HL-60 (cell line): ENCODE measurements at regions not wholly inside any gene's neighbourhood (a gene's known extent, or its start where the extent isn't known, plus 50 kb on each side); places are given as distances from the start of the nearest gene placed in this dataset.

Source experiments
- DNase-seq, 2 experiments: peaks; one replicate each; pipeline ENCODE4 v3.0.0-alpha.2; 2010 to 2020; ENCODE audit warnings: low read depth in 1 of 2, low spot score in 1 of 2
- H3K27ac ChIP-seq: fragments of 250-450 bp; sonication (Bioruptor Pico); replicated peaks from 2 replicates; pipeline ENCODE4 v1.5.1; 2020; ENCODE audit warnings: mild to moderate bottlenecking, moderate library complexity
- H3K27me3 ChIP-seq: fragments of 250-450 bp; sonication (Bioruptor Pico); 2 replicates; pipeline ENCODE4 v1.5.1; 2021; ENCODE audit warnings: mild to moderate bottlenecking, moderate library complexity; ENCODE audit not compliant: insufficient read depth, poor library complexity, severe bottlenecking
- H3K4me3 ChIP-seq: replicated peaks from 2 replicates; pipeline ENCODE4 v1.5.1; 2011; ENCODE audit warnings: mild to moderate bottlenecking, control low read depth, low read length; ENCODE audit not compliant: insufficient read depth
- CTCF ChIP-seq: IDR thresholded peaks from one replicate; pipeline ENCODE4 v1.5.1; 2011; ENCODE audit warnings: low read length, control low read depth, inconsistent platforms; ENCODE audit not compliant: insufficient read depth
- GABPA ChIP-seq: IDR thresholded peaks from 2 replicates; pipeline ENCODE4 v1.6.1; 2012; ENCODE audit warnings: low read depth
- POLR2AphosphoS5 ChIP-seq: IDR thresholded peaks from 2 replicates; pipeline ENCODE4 v1.6.1; 2012; ENCODE audit warnings: low read depth
- SPI1 ChIP-seq: IDR thresholded peaks from 2 replicates; pipeline ENCODE4 v1.6.1; 2012; ENCODE audit warnings: low read depth, mild to moderate bottlenecking, borderline replicate concordance
- TF ChIP-seq, protein P1 (sequence below): IDR thresholded peaks from 2 replicates; pipeline ENCODE4 v1.6.1; 2012; ENCODE audit warnings: low read depth; ENCODE audit not compliant: insufficient replicate concordance

- TF ChIP-seq, protein P1, sequence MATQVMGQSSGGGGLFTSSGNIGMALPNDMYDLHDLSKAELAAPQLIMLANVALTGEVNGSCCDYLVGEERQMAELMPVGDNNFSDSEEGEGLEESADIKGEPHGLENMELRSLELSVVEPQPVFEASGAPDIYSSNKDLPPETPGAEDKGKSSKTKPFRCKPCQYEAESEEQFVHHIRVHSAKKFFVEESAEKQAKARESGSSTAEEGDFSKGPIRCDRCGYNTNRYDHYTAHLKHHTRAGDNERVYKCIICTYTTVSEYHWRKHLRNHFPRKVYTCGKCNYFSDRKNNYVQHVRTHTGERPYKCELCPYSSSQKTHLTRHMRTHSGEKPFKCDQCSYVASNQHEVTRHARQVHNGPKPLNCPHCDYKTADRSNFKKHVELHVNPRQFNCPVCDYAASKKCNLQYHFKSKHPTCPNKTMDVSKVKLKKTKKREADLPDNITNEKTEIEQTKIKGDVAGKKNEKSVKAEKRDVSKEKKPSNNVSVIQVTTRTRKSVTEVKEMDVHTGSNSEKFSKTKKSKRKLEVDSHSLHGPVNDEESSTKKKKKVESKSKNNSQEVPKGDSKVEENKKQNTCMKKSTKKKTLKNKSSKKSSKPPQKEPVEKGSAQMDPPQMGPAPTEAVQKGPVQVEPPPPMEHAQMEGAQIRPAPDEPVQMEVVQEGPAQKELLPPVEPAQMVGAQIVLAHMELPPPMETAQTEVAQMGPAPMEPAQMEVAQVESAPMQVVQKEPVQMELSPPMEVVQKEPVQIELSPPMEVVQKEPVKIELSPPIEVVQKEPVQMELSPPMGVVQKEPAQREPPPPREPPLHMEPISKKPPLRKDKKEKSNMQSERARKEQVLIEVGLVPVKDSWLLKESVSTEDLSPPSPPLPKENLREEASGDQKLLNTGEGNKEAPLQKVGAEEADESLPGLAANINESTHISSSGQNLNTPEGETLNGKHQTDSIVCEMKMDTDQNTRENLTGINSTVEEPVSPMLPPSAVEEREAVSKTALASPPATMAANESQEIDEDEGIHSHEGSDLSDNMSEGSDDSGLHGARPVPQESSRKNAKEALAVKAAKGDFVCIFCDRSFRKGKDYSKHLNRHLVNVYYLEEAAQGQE = no peak
- TF ChIP-seq GABPA (no peak), SPI1 (no peak), CTCF (no peak), POLR2AphosphoS5 (no peak)
- Histone ChIP-seq H3K27me3 (no peaks in the 10 kb centered on the region), H3K27ac (no peak overlapping the region), H3K4me3 (no peak overlapping the region)
- DNase-seq = no peak
Measured at GRCh38 chr10:29950391-29950790, 109.0 kb downstream of the JCAD start.

- TF ChIP-seq POLR2AphosphoS5 (no peak), CTCF (no peak), GABPA (no peak), SPI1 (no peak)
- TF ChIP-seq, protein P1 = no peak
- no peak for DNase-seq
Measured at GRCh38 chr10:29949411-29950011, 109.9 kb downstream of the JCAD start.

DNA sequence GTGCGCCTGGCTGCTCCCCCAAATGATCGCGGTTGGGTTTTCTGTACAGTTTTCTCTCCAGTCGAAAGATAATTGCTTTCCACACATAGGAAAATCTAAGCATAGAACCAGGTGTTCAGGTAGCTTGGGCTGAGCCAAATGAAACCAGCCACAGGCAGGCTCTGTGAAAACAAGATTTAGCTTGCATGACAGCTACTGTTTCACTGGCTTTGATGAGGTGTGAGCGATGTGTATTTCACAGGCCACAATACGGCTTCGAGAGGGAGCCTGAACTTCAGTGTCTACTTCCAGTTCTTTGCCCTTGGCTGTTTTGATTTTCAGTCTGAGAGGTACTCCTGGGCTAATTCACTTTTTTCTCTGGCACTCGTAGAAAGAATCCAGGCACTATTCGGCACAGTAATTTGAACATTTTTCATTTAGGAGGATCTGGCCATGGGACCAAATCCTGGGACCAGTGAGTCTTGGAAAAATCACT, 110.5 kb downstream of the JCAD start:
- TF ChIP-seq POLR2AphosphoS5 (no peak), GABPA (no peak), CTCF (no peak), SPI1 (no peak)
- TF ChIP-seq, protein P1 = no peak
- Histone ChIP-seq H3K4me3 (no peak overlapping the region), H3K27ac (no peak overlapping the region), H3K27me3 (no peaks in the 10 kb centered on the region)
- DNase-seq = no peak

More at GRCh38 chr10:29949411-29950011, 109.9 kb downstream of the JCAD start:
- no peak overlapping the region for H3K27ac ChIP-seq
- H3K4me3 ChIP-seq = no peak overlapping the region
- no peaks in the 10 kb centered on the region for H3K27me3 ChIP-seq
